Central memory CD8-positive, alpha-beta T cell (primary cell): ENCODE measurements at regions not wholly inside any gene's neighbourhood (a gene's known extent, or its start where the extent isn't known, plus 50 kb on each side); places are given as distances from the start of the nearest gene placed in this dataset.
"Not testable (repeated sequence)": the region's sequence is repeated elsewhere in the genome, so short reads cannot be mapped to it uniquely, and the experiment has no call there.

Source experiments
- ATAC-seq: fragments of 150-1000 bp; cut with Tn5 transposase; replicated peaks from 2 replicates; pipeline ENCODE4 v1.10.0; 2022; ENCODE audit warnings: mild to moderate bottlenecking, moderate FRiP score, moderate number of reproducible peaks; ENCODE audit not compliant: poor library complexity, severe bottlenecking; ENCODE audit errors: extremely low read depth
- DNase-seq, 2 donors: peaks; one replicate each; pipeline ENCODE4 v3.0.0; 2021; ENCODE audit warnings: low spot score in 2 of 2
- H3K27ac Mint-ChIP-seq: one replicate; pipeline ENCODE4 v1.8.0; 2022; ENCODE audit warnings: low read depth, mild to moderate bottlenecking, moderate library complexity, mixed read lengths
- H3K27me3 Mint-ChIP-seq: one replicate; pipeline ENCODE4 v1.8.0; 2022; ENCODE audit warnings: mixed read lengths
- H3K36me3 Mint-ChIP-seq: one replicate; pipeline ENCODE4 v1.8.0; 2022; ENCODE audit warnings: mild to moderate bottlenecking, moderate library complexity, mixed read lengths; ENCODE audit not compliant: insufficient read depth
- H3K4me1 Mint-ChIP-seq: one replicate; pipeline ENCODE4 v1.8.0; 2022; ENCODE audit warnings: mixed read lengths
- H3K4me3 Mint-ChIP-seq: one replicate; pipeline ENCODE4 v1.8.0; 2022; ENCODE audit warnings: mild to moderate bottlenecking, moderate library complexity, mixed read lengths
- H3K9me3 Mint-ChIP-seq: one replicate; pipeline ENCODE4 v1.8.0; 2022; ENCODE audit warnings: mixed read lengths

GRCh38 chr11:23764286-23764685 is 732.6 kb upstream of the LUZP2 start:
- no peak for DNase-seq
- Mint-ChIP-seq H3K9me3 (peaks cover 9% of the 10 kb centered on the region), H3K27ac (no peak overlapping the region), H3K36me3 (no peaks in the 10 kb centered on the region), H3K4me3 (no peak overlapping the region), H3K27me3 (no peaks in the 10 kb centered on the region), H3K4me1 (no peaks in the 10 kb centered on the region)
- ATAC-seq: no peak

- Mint-ChIP-seq H3K27me3 (no peaks in the 10 kb centered on the region), H3K27ac (no peak overlapping the region), H3K9me3 (peaks cover 9% of the 10 kb centered on the region), H3K36me3 (no peaks in the 10 kb centered on the region), H3K4me1 (no peaks in the 10 kb centered on the region), H3K4me3 (no peak overlapping the region)
- ATAC-seq (no peak), DNase-seq (no peak)
These were observed 731.1 kb upstream of the LUZP2 start for GRCh38 chr11:23765682-23766252.

DNA sequence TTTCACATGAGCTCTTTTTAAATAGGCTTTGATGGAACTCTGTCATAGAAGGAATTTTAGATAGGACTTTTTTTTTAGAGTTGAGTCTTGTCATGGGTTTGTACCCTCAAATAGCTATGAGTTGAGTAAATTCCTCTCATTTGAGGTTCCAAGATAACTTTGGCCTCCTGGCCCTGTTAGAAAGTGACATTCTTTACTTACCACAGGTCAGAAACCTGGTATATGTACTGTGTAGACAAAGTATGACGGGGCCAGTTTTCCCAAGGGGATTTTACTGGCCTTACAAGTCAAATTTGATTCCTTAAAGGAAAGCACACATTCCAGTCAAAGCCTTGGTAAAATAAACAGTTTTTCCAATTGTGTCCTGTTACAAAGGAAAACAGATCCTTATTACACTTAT is 729.3 kb upstream of the LUZP2 start:
- H3K4me3 Mint-ChIP-seq: no peak overlapping the region
- ATAC-seq (no peak), DNase-seq (no peak)
- no peaks in the 10 kb centered on the region for H3K27me3 Mint-ChIP-seq
- H3K36me3 Mint-ChIP-seq: no peaks in the 10 kb centered on the region
- peaks cover 9% of the 10 kb centered on the region for H3K9me3 Mint-ChIP-seq
- H3K4me1 Mint-ChIP-seq: no peaks in the 10 kb centered on the region
- no peak overlapping the region for H3K27ac Mint-ChIP-seq

DNA sequence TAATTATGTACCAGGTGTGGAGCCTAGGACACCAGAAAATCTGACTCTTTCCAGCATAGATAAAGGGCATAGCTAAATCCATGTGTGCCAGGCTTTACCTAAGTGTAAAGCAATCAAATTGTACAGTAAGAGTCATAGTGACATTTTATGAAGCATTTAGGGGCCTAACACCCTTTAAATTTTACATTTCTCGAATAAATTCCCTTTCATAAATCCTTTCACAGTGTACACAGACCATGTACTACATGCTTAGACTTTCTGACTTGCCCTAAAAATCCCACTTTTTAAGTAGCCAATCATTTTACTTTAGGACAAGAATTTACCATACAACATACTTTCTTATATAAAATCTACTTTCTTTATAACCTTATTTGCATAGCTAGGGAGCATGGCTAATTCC is 727.6 kb upstream of the LUZP2 start:
- no peak for DNase-seq
- ATAC-seq: no peak
- Mint-ChIP-seq H3K36me3 (no peaks in the 10 kb centered on the region), H3K4me3 (no peak overlapping the region), H3K4me1 (no peaks in the 10 kb centered on the region), H3K9me3 (peaks cover 9% of the 10 kb centered on the region), H3K27me3 (no peaks in the 10 kb centered on the region), H3K27ac (no peak overlapping the region)

DNA sequence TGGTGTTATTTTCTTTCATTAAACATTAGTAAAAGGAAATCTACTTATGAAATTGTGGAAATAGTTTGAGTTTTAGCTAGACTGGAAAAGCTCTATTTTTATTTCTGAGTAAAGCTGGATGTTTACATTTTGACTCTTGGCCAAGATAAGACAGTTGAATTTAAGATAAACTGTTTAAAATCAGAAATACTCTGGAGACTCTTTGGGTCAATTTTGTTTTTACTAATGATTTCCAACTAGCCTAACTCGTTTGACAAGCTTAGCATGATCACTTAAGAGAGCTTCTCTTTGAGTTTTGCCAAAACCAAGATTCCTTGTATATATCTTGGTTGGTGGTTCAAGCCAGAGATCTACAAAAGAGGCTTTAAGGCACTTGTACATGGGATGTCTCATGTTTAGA is 724.8 kb upstream of the LUZP2 start:
- ATAC-seq: no peak
- H3K27me3 Mint-ChIP-seq: no peaks in the 10 kb centered on the region
- H3K27ac Mint-ChIP-seq: no peak overlapping the region
- no peak overlapping the region for H3K4me3 Mint-ChIP-seq
- H3K9me3 Mint-ChIP-seq: no peaks in the 10 kb centered on the region
- no peak for DNase-seq
- no peaks in the 10 kb centered on the region for H3K4me1 Mint-ChIP-seq
- H3K36me3 Mint-ChIP-seq: no peaks in the 10 kb centered on the region

DNA sequence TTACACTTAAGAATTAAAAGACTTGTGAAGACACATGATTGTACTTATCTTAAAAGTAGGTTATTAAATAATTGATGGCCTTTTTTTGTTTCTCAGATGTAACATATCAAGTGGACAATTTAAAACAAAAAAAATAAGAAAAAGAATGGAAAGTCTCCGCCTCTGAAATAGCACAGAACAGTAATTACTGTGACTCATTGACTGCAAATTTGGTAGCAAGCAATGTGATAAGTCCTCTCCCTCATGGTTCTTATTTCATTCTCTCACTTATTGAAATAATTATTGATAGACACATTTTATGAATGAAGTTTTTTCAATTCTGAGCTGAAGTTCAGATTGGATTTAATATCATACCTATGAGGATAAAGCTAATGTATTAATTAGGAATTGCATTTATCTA is 717.9 kb upstream of the LUZP2 start:
- peaks cover 4% of the 10 kb centered on the region for H3K9me3 Mint-ChIP-seq
- H3K27ac Mint-ChIP-seq: no peak overlapping the region
- no peak overlapping the region for H3K4me3 Mint-ChIP-seq
- DNase-seq (no peak), ATAC-seq (no peak)
- H3K36me3 Mint-ChIP-seq: no peaks in the 10 kb centered on the region
- H3K4me1 Mint-ChIP-seq: no peaks in the 10 kb centered on the region
- no peaks in the 10 kb centered on the region for H3K27me3 Mint-ChIP-seq

GRCh38 chr11:23780231-23780630 is 716.6 kb upstream of the LUZP2 start:
- DNase-seq: no peak
- no peak overlapping the region for H3K4me3 Mint-ChIP-seq
- ATAC-seq: no peak
- H3K36me3 Mint-ChIP-seq: no peaks in the 10 kb centered on the region
- no peak overlapping the region for H3K27ac Mint-ChIP-seq
- no peaks in the 10 kb centered on the region for H3K27me3 Mint-ChIP-seq
- H3K9me3 Mint-ChIP-seq: peaks cover 4% of the 10 kb centered on the region
- no peaks in the 10 kb centered on the region for H3K4me1 Mint-ChIP-seq

GRCh38 chr11:23781803-23782560 is 714.9 kb upstream of the LUZP2 start:
- H3K9me3 Mint-ChIP-seq: peaks cover 18% of the 10 kb centered on the region
- DNase-seq: no peak
- H3K4me1 Mint-ChIP-seq: no peaks in the 10 kb centered on the region
- ATAC-seq: no peak
- no peaks in the 10 kb centered on the region for H3K27me3 Mint-ChIP-seq
- H3K4me3 Mint-ChIP-seq: no peak overlapping the region
- no peak overlapping the region for H3K27ac Mint-ChIP-seq
- no peaks in the 10 kb centered on the region for H3K36me3 Mint-ChIP-seq

DNA sequence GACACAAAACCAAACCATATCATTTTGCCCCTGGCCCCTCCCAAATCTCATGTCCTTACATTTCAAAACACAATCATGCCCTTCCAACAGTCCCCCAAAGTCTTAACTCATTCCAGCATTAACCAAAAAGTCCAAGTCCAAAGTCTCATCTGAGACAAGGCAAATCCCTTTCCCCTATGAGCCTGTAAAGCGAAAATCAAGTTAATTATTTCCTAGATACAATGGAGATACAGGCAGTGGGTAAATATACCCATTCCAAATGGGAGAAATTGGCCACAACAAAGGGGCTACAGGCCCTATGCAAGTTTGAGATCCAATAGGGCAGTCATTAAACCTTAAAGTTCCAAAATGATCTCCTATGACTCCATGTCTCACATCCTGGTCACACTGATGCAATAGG is 709.9 kb upstream of the LUZP2 start:
- ATAC-seq, H3K4me1 Mint-ChIP-seq, H3K36me3 Mint-ChIP-seq, H3K4me3 Mint-ChIP-seq, DNase-seq, H3K27ac Mint-ChIP-seq, H3K27me3 Mint-ChIP-seq: not testable (repeated sequence)
- peaks cover 16% of the 10 kb centered on the region for H3K9me3 Mint-ChIP-seq

GRCh38 chr11:23789200-23789853 is 707.5 kb upstream of the LUZP2 start:
- H3K36me3 Mint-ChIP-seq: no peaks in the 10 kb centered on the region
- no peaks in the 10 kb centered on the region for H3K4me1 Mint-ChIP-seq
- H3K27ac Mint-ChIP-seq: no peak overlapping the region
- H3K4me3 Mint-ChIP-seq: no peak overlapping the region
- DNase-seq: no peak
- H3K27me3 Mint-ChIP-seq: no peaks in the 10 kb centered on the region
- no peak for ATAC-seq
- H3K9me3 Mint-ChIP-seq: peaks cover 16% of the 10 kb centered on the region

DNA sequence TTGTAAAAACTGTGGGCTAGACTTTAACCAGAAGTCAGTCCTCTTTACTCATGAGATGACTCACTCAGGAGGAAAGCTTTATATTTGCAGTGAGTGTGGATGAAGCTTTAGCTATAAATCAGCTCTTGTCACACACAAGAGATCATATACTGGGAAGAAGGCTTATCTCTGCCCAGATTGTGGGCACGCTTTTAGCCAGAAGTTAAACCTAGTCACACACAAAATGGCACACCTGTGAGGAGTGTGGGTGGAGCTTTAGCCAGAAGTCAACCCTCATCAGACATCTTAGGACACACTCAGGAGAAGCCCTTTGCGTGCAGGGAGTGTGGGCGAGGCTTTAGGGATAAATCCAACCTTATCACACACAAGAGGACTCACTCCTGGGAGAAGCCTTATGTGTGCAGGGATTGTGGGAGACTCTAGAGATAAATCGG is 706.9 kb upstream of the LUZP2 start:
- Mint-ChIP-seq H3K4me3 (no peak overlapping the region), H3K4me1 (no peaks in the 10 kb centered on the region), H3K36me3 (no peaks in the 10 kb centered on the region), H3K27ac (no peak overlapping the region), H3K9me3 (peaks cover 16% of the 10 kb centered on the region), H3K27me3 (no peaks in the 10 kb centered on the region)
- no peak for ATAC-seq
- no peak for DNase-seq

DNA sequence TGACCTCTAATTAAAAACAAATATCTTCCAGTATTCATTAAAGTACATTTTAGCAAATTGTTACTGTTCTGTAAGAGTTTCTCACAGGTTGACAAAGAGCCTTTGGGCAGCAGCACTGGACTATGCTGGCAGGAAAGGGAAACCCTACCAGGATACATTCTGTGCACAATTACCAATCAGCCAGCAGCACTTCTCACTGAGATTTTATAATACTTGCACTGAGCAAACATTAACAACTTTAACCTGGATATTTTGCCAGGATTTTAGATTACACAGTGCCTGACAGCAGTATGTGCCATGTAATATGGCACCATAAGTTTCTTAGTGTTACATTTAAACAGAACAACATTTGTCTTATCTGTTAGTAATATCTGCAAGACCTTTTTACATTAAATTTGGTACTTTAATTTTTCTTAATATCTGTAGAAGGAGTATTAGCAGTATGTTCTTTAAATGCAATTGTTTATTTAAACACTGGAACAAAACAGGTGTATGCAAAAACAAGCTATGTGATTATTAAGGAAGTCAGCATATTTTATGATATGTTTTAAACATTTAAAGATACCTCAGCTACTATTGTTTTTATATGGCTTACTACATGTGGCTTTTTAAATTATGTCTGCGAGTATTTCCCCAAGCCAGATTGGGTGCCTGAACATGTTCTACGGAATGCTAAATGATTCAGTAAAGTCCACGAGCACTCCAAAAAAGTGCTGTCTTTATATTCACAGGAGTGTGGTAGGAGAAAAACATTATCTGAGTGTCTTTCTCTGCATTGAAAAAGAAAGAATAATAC is 699.0 kb upstream of the LUZP2 start:
- Mint-ChIP-seq H3K4me3 (no peak overlapping the region), H3K4me1 (no peaks in the 10 kb centered on the region), H3K27me3 (no peaks in the 10 kb centered on the region), H3K27ac (no peak overlapping the region), H3K36me3 (no peaks in the 10 kb centered on the region), H3K9me3 (no peaks in the 10 kb centered on the region)
- DNase-seq: no peak
- no peak for ATAC-seq
